HG03159 (cell line): ENCODE measurements at regions not wholly inside any gene's neighbourhood (a gene's known extent, or its start where the extent isn't known, plus 50 kb on each side); places are given as distances from the start of the nearest gene placed in this dataset.

Experiments
- ATAC-seq: cut with Tn5 transposase; IDR thresholded peaks from one replicate; pipeline ENCODE4 v1.9.1; 2021; ENCODE audit warnings: mild to moderate bottlenecking, moderate library complexity; ENCODE audit not compliant: unreplicated experiment

DNA sequence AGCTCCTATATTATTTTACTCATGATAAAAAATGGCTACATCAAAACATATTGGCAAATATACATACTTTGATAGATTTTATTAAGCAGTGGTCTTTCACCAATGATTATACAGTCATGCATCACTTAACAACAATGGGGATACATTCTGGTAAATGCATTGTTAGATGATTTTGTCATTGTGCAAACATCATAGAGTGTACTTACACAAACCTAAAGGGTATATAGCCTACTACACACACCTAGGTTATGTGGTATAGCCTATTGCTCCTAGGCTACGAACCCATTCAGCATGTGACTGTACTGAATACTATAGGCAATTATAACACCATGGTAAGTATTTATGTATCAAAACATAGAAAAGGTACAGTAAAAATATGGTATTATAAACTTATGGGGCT lies 98.9 kb upstream of the IL6 start:
- ATAC-seq, result no peak

GRCh38 chr7:22627136-22627535 lies 99.9 kb upstream of the IL6 start:
- ATAC-seq, result no peak

- no peak for ATAC-seq
Observed at GRCh38 chr7:22625251-22625650, 101.7 kb upstream of the IL6 start.

GRCh38 chr7:22624781-22625180 lies 102.2 kb upstream of the IL6 start:
- no peak for ATAC-seq

- ATAC-seq, result no peak
Observed at GRCh38 chr7:22622116-22622785, 104.7 kb upstream of the IL6 start.

- ATAC-seq, result no peak
Observed at GRCh38 chr7:22618528-22618927, 108.5 kb upstream of the IL6 start.

- no peak for ATAC-seq
Observed at GRCh38 chr7:22617166-22617565, 109.8 kb upstream of the IL6 start.

- ATAC-seq, result no peak
Observed at GRCh38 chr7:22613496-22613895, 113.5 kb upstream of the IL6 start.

DNA sequence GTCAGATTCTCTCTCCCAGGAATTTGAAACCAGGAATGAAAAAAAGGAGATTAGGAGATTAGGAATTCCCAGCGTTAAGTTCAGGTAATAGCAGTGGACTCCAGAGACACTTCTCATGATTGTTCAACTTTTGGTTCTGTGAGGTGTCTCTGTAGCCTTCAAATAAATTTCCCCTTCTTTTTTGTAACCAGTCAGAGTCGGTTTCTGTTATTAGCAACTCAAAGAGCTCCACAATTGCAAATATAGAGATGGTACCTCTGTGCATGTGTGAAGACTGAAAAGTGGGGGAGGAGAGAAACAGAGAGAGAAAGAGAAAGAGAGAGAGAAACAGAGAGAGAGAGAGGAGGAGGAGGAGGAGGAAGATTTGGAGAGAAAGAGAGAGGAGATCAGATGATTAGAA lies 112.8 kb upstream of the STEAP1B start:
- ATAC-seq, result no peak

- ATAC-seq, result no peak
Observed at GRCh38 chr7:22611758-22612079, 111.7 kb upstream of the STEAP1B start.

- ATAC-seq, result no peak
Observed at GRCh38 chr7:22610951-22611757, 111.2 kb upstream of the STEAP1B start.

DNA sequence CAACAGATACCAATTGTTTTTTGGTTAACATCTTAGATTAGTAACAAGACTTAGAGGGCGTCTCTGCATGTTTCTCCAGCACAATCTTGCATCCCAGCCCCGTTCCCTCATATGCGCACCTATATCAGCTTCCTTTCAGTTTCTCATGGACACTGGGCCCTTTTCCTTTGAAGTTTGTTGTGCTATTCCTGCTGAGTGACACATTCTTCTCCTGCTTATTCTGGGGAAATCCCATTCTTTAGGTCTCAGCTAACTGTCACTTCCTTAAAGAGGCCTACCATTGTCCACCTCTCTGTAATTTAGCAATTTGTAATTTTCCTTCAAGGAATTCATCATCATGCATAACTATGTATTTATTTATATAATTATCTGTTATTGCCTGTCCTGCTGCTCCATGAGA lies 110.3 kb upstream of the STEAP1B start:
- ATAC-seq, result no peak

GRCh38 chr7:22607180-22607579 lies 107.2 kb upstream of the STEAP1B start:
- ATAC-seq, result no peak

DNA sequence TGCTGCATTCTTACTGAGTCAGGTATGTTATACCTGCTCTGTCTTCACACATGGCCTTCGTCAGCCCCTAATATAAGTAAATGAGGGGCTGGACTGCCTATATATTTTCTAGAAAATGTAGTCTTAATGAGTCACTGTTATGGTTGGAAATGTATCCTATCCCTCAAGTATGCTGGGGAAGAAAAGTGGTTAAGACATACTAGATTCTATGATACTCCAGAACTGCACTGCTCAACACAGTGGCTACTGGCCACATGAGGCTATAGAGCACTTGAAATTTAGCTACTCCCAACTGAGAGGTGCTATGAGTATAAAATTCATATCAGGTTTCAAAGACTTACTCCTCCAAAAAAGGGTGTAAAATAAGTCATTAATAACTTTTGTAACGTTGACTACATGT lies 104.3 kb upstream of the STEAP1B start:
- ATAC-seq, result no peak

- ATAC-seq, result no peak
Observed at GRCh38 chr7:22601812-22602565, 102.0 kb upstream of the STEAP1B start.

GRCh38 chr7:22601408-22601807 lies 101.4 kb upstream of the STEAP1B start:
- ATAC-seq, result no peak

DNA sequence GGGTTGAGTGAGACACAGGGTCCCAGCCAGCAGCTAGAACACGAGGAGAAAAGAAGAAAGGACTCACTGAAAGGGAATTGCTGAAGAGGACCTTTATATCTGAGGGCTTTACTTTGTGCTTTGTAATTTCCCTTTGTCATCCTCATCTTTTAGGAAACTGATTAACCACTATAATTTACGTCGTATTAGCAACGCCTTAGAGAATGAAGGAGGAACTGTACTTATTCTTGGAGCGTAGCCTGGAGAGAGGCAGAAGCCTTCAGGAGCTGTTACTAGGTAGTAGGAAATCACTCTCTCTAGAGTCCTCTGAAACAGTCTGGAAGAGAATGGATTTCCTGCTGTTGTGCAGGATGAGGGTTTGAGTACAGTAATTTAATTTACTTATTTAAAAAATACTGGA lies 101.0 kb upstream of the STEAP1B start:
- ATAC-seq, result no peak

DNA sequence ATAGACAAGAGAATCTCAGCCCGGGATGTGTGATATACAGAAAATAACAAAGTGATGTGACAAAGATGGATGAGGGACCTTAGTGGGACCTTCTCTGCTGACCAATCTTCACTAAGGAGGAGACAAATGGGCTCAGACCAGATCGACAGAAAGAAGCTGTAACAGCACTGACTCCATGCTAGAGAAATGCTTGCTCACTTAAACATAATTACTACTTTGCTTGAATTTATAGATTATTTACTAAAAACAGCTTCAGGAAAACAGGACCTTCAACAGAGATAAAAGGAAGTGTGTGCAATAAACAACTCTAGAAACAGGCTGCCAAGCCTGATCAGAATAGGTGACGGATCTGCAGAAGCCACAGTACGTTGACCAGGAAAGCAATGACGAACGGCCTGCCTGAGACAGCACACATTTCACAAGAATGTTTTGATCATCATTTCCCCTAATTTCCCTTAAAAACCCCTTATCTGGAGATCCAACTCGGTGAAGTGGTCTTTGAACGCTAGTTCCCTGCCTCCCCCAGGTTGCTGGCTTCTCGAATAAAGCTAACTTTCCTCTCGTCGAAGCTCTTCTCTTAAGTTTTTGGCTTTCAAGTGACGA lies 98.4 kb upstream of the STEAP1B start:
- ATAC-seq, result no peak

DNA sequence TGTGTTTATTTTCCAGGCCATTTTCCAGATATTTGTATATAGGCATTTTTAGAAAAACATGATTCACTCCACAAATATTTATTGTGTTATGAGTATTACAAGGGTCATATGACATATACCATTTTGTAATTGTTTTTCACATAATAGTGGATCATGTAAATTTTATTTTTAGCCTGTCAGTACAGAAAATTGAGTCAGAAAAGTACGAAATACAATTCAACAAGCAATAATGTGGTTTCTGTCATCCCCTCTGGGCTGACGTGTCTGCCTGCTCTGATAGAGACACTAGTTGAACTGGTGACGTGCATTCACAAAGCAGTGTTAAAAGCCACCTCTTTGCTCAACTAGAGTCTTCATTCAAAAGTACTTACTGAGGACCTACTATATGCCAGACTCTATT lies 97.9 kb upstream of the STEAP1B start:
- ATAC-seq, result no peak

- ATAC-seq, result no peak
Observed at GRCh38 chr7:22596763-22597400, 96.9 kb upstream of the STEAP1B start.

DNA sequence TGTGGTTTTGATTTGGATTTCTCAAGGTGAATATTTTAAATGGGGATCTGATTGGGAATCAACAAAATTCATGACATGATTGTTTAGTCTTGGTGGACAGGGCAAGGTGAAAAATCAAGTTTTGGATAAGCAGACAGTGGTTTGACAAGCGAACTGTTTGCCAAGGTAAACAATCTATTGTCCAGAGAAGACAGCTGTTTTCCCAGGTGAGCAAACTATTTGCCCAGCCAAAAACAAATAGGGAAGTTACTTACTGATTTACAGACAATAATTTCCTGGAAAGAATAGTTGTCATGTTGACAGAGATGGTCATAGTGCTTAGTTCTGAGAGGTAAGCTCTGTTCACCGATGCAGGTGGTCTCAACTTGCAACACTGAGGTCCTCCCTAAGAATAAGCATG lies 94.0 kb upstream of the STEAP1B start:
- no peak for ATAC-seq
